ENCODE measurements at regions not wholly inside any gene's neighbourhood (a gene's known extent, or its start where the extent isn't known, plus 50 kb on each side); places are given as distances from the start of the nearest gene placed in this dataset.

GRCh38 chr10:132485391-132485790, 52.2 kb upstream of the INPP5A start:
- Histone ChIP-seq H3K27ac (ENCODE audit: low read depth, low read length) (no peak overlapping the region), H3K4me3 (replicated peaks in 1 of 2; ENCODE audit: low read depth in 1 of 2, low read length in 2 of 2) (no peak overlapping the region), H3K9ac (ENCODE audit: low read length) (no peak overlapping the region), H3K9me2 (ENCODE audit: insufficient read depth) (no peaks in the 10 kb centered on the region), H3K79me2 (ENCODE audit: insufficient read depth, low read length) (no peaks in the 10 kb centered on the region), H3K4me1 (ENCODE audit: control insufficient read depth in 1 of 2, insufficient read depth in 2 of 2, low read length in 2 of 2) (no peaks in the 10 kb centered on the region), H3K4me2 (ENCODE audit: low read length) (no peak overlapping the region), H3K9me3 (ENCODE audit: control insufficient read depth in 1 of 2, insufficient read depth in 1 of 2, low read depth in 1 of 2, low read length in 2 of 2) (no peaks in the 10 kb centered on the region), H3K27me3 (ENCODE audit: insufficient read depth, low read length) (no peaks in the 10 kb centered on the region), H2AFZ (ENCODE audit: low read depth, low read length, poor library complexity, severe bottlenecking) (no peak overlapping the region), H3K36me3 (ENCODE audit: control insufficient read depth in 1 of 2, insufficient read depth in 2 of 2, low read length in 2 of 2) (no peaks in the 10 kb centered on the region), H4K20me1 (ENCODE audit: insufficient read depth) (no peaks in the 10 kb centered on the region)
- RAD21 ChIA-PET (ENCODE audit: low non-redundant PET in 1 of 2, low total read pairs in 2 of 2, uncharacterized antibody in 2 of 2, unreplicated experiment in 2 of 2) = no interaction called here
- TF ChIP-seq ZBTB33 (IDR thresholded peaks at IDR 0.05; ENCODE audit: extremely low read depth, insufficient replicate concordance, low read length) = no peak
- no peak for TF ChIP-seq POLR2A (IDR thresholded peaks at IDR 0.05; ENCODE audit: borderline replicate concordance, extremely low read depth, insufficient read depth, insufficient read length)
- TF ChIP-seq EZH2phosphoT487 (IDR thresholded peaks at IDR 0.05; ENCODE audit: borderline replicate concordance) = no peak
- POLR2A ChIA-PET = no interaction called here
- CTCF ChIA-PET = no interaction called here
- no TSS peak for BruUV-seq (replicated peaks)
- ATAC-seq = no peak
- DNase-seq (ENCODE audit: low read depth, low spot score) = no peak
- intact Hi-C loops (cut with micrococcal nuclease) = no loop called here

DNA sequence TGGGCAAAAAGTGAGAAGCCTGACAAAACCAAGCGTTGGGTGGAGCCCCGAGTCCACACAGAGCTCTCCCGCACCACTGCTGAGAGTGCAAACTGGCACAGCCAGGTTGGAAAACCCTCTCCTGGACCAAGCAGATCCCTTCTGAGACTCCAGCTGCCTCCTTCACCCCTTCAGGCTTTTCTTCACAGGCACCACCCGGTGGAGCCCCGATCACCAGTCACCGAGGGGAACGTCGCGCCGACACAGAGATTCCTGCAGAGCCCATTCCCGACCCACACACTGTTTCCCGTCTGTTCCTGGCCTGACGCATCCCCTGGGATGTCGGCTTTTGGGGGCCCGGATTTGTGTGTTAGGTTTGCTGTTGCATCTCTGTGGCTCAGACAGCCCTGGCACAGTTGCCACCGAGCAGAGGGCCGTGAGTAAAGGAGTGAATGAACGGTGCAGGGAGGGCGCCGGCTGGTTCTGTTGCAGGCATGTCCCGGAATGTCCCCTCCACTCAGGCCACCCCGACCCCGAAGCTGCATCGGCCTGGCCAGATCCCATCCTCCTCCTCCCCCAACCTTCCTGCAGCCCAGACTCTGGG, 51.0 kb upstream of the INPP5A start:
- ATAC-seq = no peak
- CTCF ChIA-PET = no interaction called here
- no TSS peak for BruUV-seq (replicated peaks)

More for the DNA sequence above, 51.0 kb upstream of the INPP5A start:
- no peaks in the 10 kb centered on the region for H3K79me2 ChIP-seq (ENCODE audit: insufficient read depth, low read length)
- H3K4me3 ChIP-seq (replicated peaks in 1 of 2; ENCODE audit: low read depth in 1 of 2, low read length in 2 of 2) = no peak overlapping the region
- H3K9me3 ChIP-seq (ENCODE audit: control insufficient read depth in 1 of 2, insufficient read depth in 1 of 2, low read depth in 1 of 2, low read length in 2 of 2) = no peaks in the 10 kb centered on the region
- H3K36me3 ChIP-seq (ENCODE audit: control insufficient read depth in 1 of 2, insufficient read depth in 2 of 2, low read length in 2 of 2) = no peaks in the 10 kb centered on the region
- ChIA-PET RAD21 (ENCODE audit: low non-redundant PET in 1 of 2, low total read pairs in 2 of 2, uncharacterized antibody in 2 of 2, unreplicated experiment in 2 of 2) (no interaction called here), POLR2A (no interaction called here)
- H3K27me3 ChIP-seq (ENCODE audit: insufficient read depth, low read length) = no peaks in the 10 kb centered on the region
- H3K9me2 ChIP-seq (ENCODE audit: insufficient read depth) = no peaks in the 10 kb centered on the region
- intact Hi-C loops (cut with micrococcal nuclease) = no loop called here
- H3K27ac ChIP-seq (ENCODE audit: low read depth, low read length) = no peak overlapping the region
- H3K9ac ChIP-seq (ENCODE audit: low read length) = no peak overlapping the region
- no peak overlapping the region for H3K4me2 ChIP-seq (ENCODE audit: low read length)
- H4K20me1 ChIP-seq (ENCODE audit: insufficient read depth) = no peaks in the 10 kb centered on the region
- no peak for DNase-seq (ENCODE audit: low read depth, low spot score)
- H2AFZ ChIP-seq (ENCODE audit: low read depth, low read length, poor library complexity, severe bottlenecking) = no peak overlapping the region
- no peak for TF ChIP-seq YY1 (IDR thresholded peaks at IDR 0.05; ENCODE audit: extremely low read depth, insufficient replicate concordance, low read depth, low read length)
- H3K4me1 ChIP-seq (ENCODE audit: control insufficient read depth in 1 of 2, insufficient read depth in 2 of 2, low read length in 2 of 2) = no peaks in the 10 kb centered on the region

All from HCT116 (cell line).